ENCODE measurements at regions not wholly inside any gene's neighbourhood (a gene's known extent, or its start where the extent isn't known, plus 50 kb on each side); places are given as distances from the start of the nearest gene placed in this dataset.

DNA sequence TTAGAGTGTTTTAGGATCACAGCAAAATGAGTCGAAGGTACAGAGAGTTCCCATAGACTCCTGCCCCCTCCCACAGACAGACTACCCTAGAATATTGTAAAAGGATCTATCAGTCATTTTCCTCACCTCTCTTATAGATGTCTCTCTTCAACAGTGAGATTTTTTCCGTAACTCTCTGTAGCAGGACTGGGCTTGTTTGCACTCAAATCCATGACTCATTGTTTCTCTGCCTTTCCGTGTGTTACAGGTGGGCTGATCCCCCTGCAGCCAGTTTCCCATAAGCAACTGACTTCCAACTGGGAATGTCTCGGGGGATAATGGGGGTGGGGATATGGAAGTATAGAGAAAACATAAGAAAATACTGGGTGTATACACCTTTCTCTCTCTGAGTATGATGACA, 921.0 kb downstream of the GATA3 start:
- TF ChIP-seq, protein P1, sequence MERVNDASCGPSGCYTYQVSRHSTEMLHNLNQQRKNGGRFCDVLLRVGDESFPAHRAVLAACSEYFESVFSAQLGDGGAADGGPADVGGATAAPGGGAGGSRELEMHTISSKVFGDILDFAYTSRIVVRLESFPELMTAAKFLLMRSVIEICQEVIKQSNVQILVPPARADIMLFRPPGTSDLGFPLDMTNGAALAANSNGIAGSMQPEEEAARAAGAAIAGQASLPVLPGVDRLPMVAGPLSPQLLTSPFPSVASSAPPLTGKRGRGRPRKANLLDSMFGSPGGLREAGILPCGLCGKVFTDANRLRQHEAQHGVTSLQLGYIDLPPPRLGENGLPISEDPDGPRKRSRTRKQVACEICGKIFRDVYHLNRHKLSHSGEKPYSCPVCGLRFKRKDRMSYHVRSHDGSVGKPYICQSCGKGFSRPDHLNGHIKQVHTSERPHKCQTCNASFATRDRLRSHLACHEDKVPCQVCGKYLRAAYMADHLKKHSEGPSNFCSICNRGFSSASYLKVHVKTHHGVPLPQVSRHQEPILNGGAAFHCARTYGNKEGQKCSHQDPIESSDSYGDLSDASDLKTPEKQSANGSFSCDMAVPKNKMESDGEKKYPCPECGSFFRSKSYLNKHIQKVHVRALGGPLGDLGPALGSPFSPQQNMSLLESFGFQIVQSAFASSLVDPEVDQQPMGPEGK (CRISPR knock-in tag; IDR thresholded peaks at IDR 0.05; ENCODE audit: borderline replicate concordance): no peak
- TF ChIP-seq ZNF8 (CRISPR knock-in tag; IDR thresholded peaks at IDR 0.05) (no peak), CSRNP3 (CRISPR knock-in tag; IDR thresholded peaks at IDR 0.05) (no peak)
